ENCODE measurements at regions not wholly inside any gene's neighbourhood (a gene's known extent, or its start where the extent isn't known, plus 50 kb on each side); places are given as distances from the start of the nearest gene placed in this dataset.

DNA sequence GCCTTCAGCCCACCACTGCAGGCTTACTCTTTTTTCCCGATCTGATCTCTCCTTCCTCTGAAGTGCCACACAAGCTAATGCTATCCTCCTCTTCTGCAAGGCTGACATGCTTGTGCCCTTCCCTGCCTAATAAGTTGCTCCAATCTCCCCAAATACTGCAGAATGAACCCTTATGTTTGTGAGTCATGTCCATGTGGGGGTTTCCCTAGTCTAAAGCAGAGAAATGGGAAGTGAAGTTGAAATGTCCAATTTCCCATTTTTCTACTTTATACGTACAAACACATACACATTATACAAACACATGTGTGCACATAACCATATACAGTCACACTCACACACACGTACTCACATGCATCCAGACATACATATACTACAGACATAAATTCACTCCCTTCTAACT is 288.1 kb upstream of the CELF4 start:
- FAIRE-seq (no peak), DNase-seq (ENCODE audit: low read depth) (no peak)
- Histone ChIP-seq H2AFZ (ENCODE audit: low read depth, low read length) (no peak overlapping the region), H3K4me2 (ENCODE audit: low read length) (no peak overlapping the region), H3K36me3 (ENCODE audit: insufficient read depth, low read length) (no peaks in the 10 kb centered on the region), H3K9me3 (ENCODE audit: insufficient read depth, low read depth, low read length) (peaks cover 6% of the 10 kb centered on the region), H3K27me3 (ENCODE audit: insufficient read depth, low read length) (no peaks in the 10 kb centered on the region), H3K4me3 (ENCODE audit: insufficient read depth, low read depth, low read length) (no peak overlapping the region), H3K9ac (ENCODE audit: low read length) (no peak overlapping the region), H3K79me2 (ENCODE audit: insufficient read depth, low read length) (no peaks in the 10 kb centered on the region), H4K20me1 (ENCODE audit: insufficient read depth, low read length) (no peaks in the 10 kb centered on the region), H3K27ac (ENCODE audit: low read depth, low read length) (no peak overlapping the region), H3K4me1 (ENCODE audit: insufficient read depth, low read length) (no peaks in the 10 kb centered on the region)
- TF ChIP-seq EZH2 (IDR thresholded peaks at IDR 0.05; ENCODE audit: insufficient read depth, low read length): no peak
- TF ChIP-seq, protein P1, sequence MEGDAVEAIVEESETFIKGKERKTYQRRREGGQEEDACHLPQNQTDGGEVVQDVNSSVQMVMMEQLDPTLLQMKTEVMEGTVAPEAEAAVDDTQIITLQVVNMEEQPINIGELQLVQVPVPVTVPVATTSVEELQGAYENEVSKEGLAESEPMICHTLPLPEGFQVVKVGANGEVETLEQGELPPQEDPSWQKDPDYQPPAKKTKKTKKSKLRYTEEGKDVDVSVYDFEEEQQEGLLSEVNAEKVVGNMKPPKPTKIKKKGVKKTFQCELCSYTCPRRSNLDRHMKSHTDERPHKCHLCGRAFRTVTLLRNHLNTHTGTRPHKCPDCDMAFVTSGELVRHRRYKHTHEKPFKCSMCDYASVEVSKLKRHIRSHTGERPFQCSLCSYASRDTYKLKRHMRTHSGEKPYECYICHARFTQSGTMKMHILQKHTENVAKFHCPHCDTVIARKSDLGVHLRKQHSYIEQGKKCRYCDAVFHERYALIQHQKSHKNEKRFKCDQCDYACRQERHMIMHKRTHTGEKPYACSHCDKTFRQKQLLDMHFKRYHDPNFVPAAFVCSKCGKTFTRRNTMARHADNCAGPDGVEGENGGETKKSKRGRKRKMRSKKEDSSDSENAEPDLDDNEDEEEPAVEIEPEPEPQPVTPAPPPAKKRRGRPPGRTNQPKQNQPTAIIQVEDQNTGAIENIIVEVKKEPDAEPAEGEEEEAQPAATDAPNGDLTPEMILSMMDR (IDR thresholded peaks at IDR 0.05; ENCODE audit: insufficient read depth, low read depth, low read length): no peak
- H3K27me3 Mint-ChIP-seq (ENCODE audit: low read depth, unreplicated experiment): no peaks in the 10 kb centered on the region
- H3K27ac Mint-ChIP-seq (ENCODE audit: unreplicated experiment): no peak overlapping the region
- H3K4me3 Mint-ChIP-seq (ENCODE audit: unreplicated experiment): no peak overlapping the region
- H3K36me3 Mint-ChIP-seq (ENCODE audit: low read depth, unreplicated experiment): no peaks in the 10 kb centered on the region
- H3K4me1 Mint-ChIP-seq (ENCODE audit: low read depth, unreplicated experiment): no peaks in the 10 kb centered on the region
- H3K9me3 Mint-ChIP-seq (ENCODE audit: unreplicated experiment): peaks cover 2% of the 10 kb centered on the region

DNA sequence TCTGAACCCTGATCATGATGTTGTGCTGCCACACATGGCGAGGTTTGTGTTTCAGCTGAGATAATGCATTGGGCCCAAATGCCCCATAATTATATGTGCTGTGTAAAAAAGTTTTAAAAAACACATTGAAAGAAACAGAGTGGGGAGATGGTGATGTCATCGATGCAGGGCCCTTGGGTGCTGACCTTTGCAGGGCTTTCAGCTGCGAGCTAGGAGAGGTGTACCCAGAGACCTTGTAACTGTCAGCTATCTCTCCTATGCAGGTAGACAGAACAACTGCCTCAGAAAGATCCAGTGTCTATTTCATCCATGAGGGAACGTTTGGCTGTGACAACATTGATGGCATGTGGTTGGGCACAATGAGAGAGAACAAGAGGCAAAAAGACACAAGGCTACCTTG is 286.9 kb upstream of the CELF4 start:
- FAIRE-seq: no peak

DNA sequence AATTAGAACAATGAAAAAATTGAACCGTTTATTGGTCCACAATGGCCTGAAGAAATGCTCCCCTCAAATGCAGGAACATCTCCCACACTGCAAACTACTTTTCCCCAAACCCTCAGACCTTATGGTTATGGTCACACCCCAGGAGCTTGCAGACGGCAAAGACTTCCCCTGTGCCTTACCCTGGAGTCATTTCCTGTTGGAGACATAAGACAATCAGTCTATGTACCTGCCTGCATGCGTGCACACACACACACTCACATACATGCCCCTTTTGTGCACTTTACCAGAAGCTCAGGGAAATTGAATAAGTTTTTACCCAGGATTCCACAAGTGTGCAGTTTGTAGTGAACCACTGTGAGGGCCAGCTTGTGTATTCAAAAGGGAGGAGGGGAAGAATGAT is 281.9 kb upstream of the CELF4 start:
- H3K27ac Mint-ChIP-seq (ENCODE audit: unreplicated experiment): no peak overlapping the region
- H3K27ac ChIP-seq (ENCODE audit: low read depth, low read length): no peak overlapping the region
- FAIRE-seq: no peak

More for the DNA sequence above, 286.9 kb upstream of the CELF4 start:
- peaks cover 2% of the 10 kb centered on the region for H3K4me1 Mint-ChIP-seq (ENCODE audit: low read depth, unreplicated experiment)
- DNase-seq (ENCODE audit: low read depth): no peak
- Histone ChIP-seq H3K36me3 (ENCODE audit: insufficient read depth, low read length) (no peaks in the 10 kb centered on the region), H4K20me1 (ENCODE audit: insufficient read depth, low read length) (no peaks in the 10 kb centered on the region), H3K9me3 (ENCODE audit: insufficient read depth, low read depth, low read length) (peaks cover 6% of the 10 kb centered on the region), H3K27me3 (ENCODE audit: insufficient read depth, low read length) (no peaks in the 10 kb centered on the region), H3K27ac (ENCODE audit: low read depth, low read length) (no peak overlapping the region), H3K4me1 (ENCODE audit: insufficient read depth, low read length) (no peaks in the 10 kb centered on the region), H3K9ac (ENCODE audit: low read length) (no peak overlapping the region), H3K79me2 (ENCODE audit: insufficient read depth, low read length) (no peaks in the 10 kb centered on the region), H3K4me3 (ENCODE audit: insufficient read depth, low read depth, low read length) (no peak overlapping the region), H3K4me2 (ENCODE audit: low read length) (no peak overlapping the region), H2AFZ (ENCODE audit: low read depth, low read length) (no peak overlapping the region)
- H3K4me3 Mint-ChIP-seq (ENCODE audit: unreplicated experiment): no peak overlapping the region
- H3K9me3 Mint-ChIP-seq (ENCODE audit: unreplicated experiment): peaks cover 2% of the 10 kb centered on the region
- no peaks in the 10 kb centered on the region for H3K27me3 Mint-ChIP-seq (ENCODE audit: low read depth, unreplicated experiment)
- TF ChIP-seq, protein P1 (IDR thresholded peaks at IDR 0.05; ENCODE audit: insufficient read depth, low read depth, low read length): no peak
- TF ChIP-seq EZH2 (IDR thresholded peaks at IDR 0.05; ENCODE audit: insufficient read depth, low read length): no peak
- no peaks in the 10 kb centered on the region for H3K36me3 Mint-ChIP-seq (ENCODE audit: low read depth, unreplicated experiment)
- no peak overlapping the region for H3K27ac Mint-ChIP-seq (ENCODE audit: unreplicated experiment)

More for the DNA sequence above, 281.9 kb upstream of the CELF4 start:
- H2AFZ ChIP-seq (ENCODE audit: low read depth, low read length): no peak overlapping the region
- H3K4me1 ChIP-seq (ENCODE audit: insufficient read depth, low read length): no peaks in the 10 kb centered on the region
- no peaks in the 10 kb centered on the region for H3K36me3 ChIP-seq (ENCODE audit: insufficient read depth, low read length)
- H3K27me3 ChIP-seq (ENCODE audit: insufficient read depth, low read length): no peaks in the 10 kb centered on the region
- Mint-ChIP-seq H3K4me3 (ENCODE audit: unreplicated experiment) (no peak overlapping the region), H3K9me3 (ENCODE audit: unreplicated experiment) (no peaks in the 10 kb centered on the region), H3K27me3 (ENCODE audit: low read depth, unreplicated experiment) (no peaks in the 10 kb centered on the region), H3K4me1 (ENCODE audit: low read depth, unreplicated experiment) (peaks cover 8% of the 10 kb centered on the region), H3K36me3 (ENCODE audit: low read depth, unreplicated experiment) (no peaks in the 10 kb centered on the region)
- H3K4me2 ChIP-seq (ENCODE audit: low read length): no peak overlapping the region
- no peaks in the 10 kb centered on the region for H4K20me1 ChIP-seq (ENCODE audit: insufficient read depth, low read length)
- TF ChIP-seq, protein P1 (IDR thresholded peaks at IDR 0.05; ENCODE audit: insufficient read depth, low read depth, low read length): no peak
- no peak for TF ChIP-seq EZH2 (IDR thresholded peaks at IDR 0.05; ENCODE audit: insufficient read depth, low read length)
- H3K79me2 ChIP-seq (ENCODE audit: insufficient read depth, low read length): no peaks in the 10 kb centered on the region
- peaks cover 4% of the 10 kb centered on the region for H3K9me3 ChIP-seq (ENCODE audit: insufficient read depth, low read depth, low read length)
- H3K4me3 ChIP-seq (ENCODE audit: insufficient read depth, low read depth, low read length): no peak overlapping the region
- H3K9ac ChIP-seq (ENCODE audit: low read length): no peak overlapping the region
- no peak for DNase-seq (ENCODE audit: low read depth)
